ENCODE measurements at regions not wholly inside any gene's neighbourhood (a gene's known extent, or its start where the extent isn't known, plus 50 kb on each side); places are given as distances from the start of the nearest gene placed in this dataset.
"Not testable (repeated sequence)": the region's sequence is repeated elsewhere in the genome, so short reads cannot be mapped to it uniquely, and the experiment has no call there.

DNA sequence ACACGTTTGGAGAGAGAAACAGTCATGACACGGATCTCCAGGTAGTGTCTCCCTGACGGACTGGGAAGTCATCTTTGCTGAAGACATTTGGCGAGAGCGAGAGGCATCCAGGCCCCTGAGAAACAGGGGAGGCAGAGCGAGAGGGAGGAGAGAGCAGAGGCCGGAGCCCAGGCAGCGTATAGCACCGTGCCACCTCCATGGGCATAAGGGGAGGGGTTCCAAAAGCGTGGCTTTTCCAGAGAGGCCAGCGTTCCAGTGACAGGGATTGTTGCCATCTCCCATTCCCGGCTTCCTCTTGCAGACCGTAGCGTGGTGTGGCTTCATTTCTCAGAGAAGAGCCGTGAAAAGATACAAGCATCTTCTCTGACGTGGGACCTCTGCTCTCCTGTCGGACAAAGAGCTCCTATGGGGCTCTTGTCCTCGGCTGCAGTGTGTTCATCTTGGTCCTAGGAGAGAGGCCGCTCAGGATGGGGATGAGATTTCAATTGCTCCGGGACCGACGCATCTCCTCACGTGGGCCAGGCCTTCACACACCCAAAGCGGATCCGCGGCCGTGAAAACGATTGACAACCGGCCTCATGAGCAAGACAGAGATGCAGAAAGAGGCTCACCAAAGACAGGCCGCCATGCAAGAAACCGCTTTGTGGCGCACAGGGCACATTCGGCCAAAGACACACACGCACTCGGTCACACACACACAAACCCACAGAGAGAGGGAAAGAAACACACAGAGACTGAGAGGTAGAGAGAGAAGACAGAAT is 170.5 kb upstream of the ZNF337 start:
- not testable (repeated sequence) for TF ChIP-seq POLR2A (IDR thresholded peaks at IDR 0.05)
- TF ChIP-seq, protein P1, sequence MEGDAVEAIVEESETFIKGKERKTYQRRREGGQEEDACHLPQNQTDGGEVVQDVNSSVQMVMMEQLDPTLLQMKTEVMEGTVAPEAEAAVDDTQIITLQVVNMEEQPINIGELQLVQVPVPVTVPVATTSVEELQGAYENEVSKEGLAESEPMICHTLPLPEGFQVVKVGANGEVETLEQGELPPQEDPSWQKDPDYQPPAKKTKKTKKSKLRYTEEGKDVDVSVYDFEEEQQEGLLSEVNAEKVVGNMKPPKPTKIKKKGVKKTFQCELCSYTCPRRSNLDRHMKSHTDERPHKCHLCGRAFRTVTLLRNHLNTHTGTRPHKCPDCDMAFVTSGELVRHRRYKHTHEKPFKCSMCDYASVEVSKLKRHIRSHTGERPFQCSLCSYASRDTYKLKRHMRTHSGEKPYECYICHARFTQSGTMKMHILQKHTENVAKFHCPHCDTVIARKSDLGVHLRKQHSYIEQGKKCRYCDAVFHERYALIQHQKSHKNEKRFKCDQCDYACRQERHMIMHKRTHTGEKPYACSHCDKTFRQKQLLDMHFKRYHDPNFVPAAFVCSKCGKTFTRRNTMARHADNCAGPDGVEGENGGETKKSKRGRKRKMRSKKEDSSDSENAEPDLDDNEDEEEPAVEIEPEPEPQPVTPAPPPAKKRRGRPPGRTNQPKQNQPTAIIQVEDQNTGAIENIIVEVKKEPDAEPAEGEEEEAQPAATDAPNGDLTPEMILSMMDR (IDR thresholded peaks at IDR 0.05): not testable (repeated sequence)

Measured in testis (tissue), 2 donors.